ENCODE measurements at regions not wholly inside any gene's neighbourhood (a gene's known extent, or its start where the extent isn't known, plus 50 kb on each side); places are given as distances from the start of the nearest gene placed in this dataset.

- TF ChIP-seq CTCF (conservative IDR thresholded peaks at IDR 0.05 in 1 of 2, IDR thresholded peaks at IDR 0.05 in 1 of 2; ENCODE audit: extremely low read depth in 1 of 2, insufficient read depth in 1 of 2, low read depth in 1 of 2, low read length in 2 of 2) (no peak), EZH2 (IDR thresholded peaks at IDR 0.05; ENCODE audit: borderline replicate concordance, low read length) (no peak)
These were observed 680.6 kb downstream of the NTRK3 start for GRCh38 chr15:87575896-87576473.

Data from mammary epithelial cell (primary cell).